IPS-18c (cell line): ENCODE measurements at regions not wholly inside any gene's neighbourhood (a gene's known extent, or its start where the extent isn't known, plus 50 kb on each side); places are given as distances from the start of the nearest gene placed in this dataset.
"Not testable (repeated sequence)": the region's sequence is repeated elsewhere in the genome, so short reads cannot be mapped to it uniquely, and the experiment has no call there.

Experiments
- H3K4me3 ChIP-seq: 2 replicates; pipeline ENCODE4 v1.7.0; 2013; ENCODE audit warnings: low read depth, mild to moderate bottlenecking, low read length, moderate library complexity; ENCODE audit not compliant: insufficient read depth
- H3K9me3 ChIP-seq: one replicate; pipeline ENCODE4 v1.6.1; 2013; ENCODE audit warnings: mild to moderate bottlenecking, low read length, moderate library complexity; ENCODE audit not compliant: control insufficient read depth, insufficient read depth

GRCh38 chr9:65426813-65427212, 141.8 kb upstream of the FOXD4L5 start:
- H3K9me3 ChIP-seq: peaks cover 48% of the 10 kb centered on the region
- H3K4me3 ChIP-seq: not testable (repeated sequence)

DNA sequence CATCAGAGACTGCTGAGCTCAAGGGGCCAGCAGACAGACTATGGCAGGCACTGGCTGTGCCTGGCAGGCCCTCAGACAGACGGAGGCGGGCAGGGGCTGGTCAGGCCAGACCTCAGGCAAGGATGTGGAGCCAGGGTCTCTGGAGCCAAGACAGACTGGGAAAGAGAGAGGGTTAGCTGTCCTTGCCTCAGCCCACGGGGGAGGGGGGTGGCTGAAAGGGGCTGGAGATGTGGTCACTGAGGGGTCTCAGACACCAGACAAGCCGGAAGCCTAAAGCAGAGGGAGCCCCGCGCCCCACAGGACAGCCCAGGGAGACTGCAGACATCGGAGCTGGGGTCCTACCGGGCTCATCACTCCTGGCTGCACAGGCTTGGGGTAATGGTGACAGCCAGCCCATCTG, 141.2 kb upstream of the FOXD4L5 start:
- no peak overlapping the region; the same call in none of the 2 replicates for H3K4me3 ChIP-seq
- peaks cover 47% of the 10 kb centered on the region for H3K9me3 ChIP-seq

GRCh38 chr9:65425183-65425582, 140.2 kb upstream of the FOXD4L5 start:
- H3K4me3 ChIP-seq: not testable (repeated sequence)
- peaks cover 47% of the 10 kb centered on the region for H3K9me3 ChIP-seq

DNA sequence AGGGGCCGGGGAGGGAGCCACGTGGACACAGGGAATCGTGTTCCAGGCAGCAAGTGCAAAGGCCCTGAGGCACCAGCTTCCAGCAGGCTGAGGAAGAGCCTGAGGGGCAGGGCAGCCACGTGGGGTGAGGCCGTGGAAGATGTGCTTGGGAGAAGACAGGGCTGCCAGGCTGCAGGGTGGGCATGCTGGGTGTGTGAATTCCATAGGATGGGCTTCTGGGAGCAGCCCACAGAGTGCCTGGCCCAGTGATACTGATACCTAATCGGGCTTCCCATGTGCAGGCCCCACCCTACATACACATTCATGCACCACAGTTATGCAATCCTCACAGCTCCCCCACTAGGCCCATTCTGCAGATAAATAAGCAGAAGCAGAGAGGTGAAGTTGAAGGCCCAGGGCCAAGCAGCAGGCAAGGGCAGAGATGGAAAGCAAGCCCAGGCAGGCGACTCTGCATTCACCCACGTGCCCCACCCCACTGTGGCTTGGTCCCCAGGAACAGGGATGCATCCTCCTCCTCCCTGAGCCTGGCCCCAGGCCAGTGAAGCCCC, 139.5 kb upstream of the FOXD4L5 start:
- peaks cover 45% of the 10 kb centered on the region for H3K9me3 ChIP-seq
- not testable (repeated sequence) for H3K4me3 ChIP-seq

DNA sequence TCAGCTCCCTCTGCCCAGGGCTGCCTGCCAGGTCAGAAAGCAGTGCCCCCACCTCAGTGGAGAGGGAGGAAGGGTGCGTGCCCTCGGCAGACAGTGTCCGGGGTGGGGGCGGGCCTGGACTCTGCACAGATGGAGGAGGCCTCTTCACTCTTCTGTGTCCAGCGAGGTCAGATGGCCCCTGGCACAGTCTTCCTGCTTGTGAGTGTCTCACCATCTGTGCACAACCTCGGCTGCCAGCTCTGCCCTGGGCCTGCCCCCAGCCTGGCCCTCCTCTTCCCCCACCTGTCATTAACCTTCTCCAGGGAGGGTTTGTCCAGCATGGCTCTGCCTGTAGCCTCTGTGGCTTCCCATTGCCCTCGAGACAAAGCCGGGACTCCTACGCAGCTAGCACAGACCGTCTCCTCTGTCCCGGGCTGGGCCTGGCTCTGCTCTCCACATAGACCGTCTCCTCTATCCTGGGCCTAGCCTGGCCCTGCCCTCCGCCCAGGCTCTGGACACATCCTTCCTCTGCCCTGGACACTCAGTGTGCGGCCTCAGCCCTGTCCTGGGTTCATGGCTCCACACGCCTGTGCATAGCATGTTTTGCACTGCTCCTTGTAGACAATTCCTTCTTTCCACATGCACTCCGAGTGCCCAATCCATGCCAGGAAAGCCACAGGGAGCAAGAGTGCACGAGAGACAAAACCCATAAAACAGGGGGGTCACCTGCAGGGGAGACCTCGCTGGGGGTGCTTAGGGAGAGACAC, 138.9 kb upstream of the FOXD4L5 start:
- H3K9me3 ChIP-seq: peaks cover 41% of the 10 kb centered on the region
- H3K4me3 ChIP-seq: not testable (repeated sequence)

DNA sequence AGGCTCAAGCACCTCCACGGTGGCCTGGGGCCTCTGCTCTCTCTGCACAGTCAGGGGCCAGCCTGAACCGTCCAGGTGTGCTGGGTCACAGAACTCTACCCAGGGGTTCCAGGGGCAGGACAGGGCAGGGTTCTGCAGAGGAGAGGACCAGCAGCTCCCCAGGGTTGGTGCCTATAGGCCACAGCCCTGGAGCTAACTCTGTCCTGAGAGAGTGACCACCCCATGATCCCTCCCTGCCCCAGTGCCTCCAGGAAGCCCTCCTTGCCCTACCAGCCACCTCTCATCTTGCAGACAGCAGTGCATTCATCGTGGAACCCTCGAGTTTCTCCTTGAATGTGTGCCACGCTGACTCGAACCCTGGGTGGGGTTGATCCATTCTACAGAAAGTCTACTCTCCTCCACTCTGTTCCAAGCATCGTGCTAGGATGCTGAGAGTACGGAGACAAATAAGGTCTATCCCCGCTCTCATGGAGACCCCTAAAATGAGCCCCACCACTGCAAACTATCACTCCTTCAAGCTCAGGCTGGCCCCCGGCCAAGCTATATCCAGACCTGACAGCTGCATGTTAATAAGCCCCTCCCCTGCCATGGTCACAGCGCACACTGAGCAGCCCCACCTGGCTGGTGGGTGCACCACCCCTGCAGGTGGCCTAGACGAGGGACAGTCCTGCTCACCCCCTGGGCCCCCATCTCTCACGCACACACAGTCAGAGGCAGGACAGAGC, 138.1 kb upstream of the FOXD4L5 start:
- peaks cover 37% of the 10 kb centered on the region for H3K9me3 ChIP-seq
- not testable (repeated sequence) for H3K4me3 ChIP-seq

DNA sequence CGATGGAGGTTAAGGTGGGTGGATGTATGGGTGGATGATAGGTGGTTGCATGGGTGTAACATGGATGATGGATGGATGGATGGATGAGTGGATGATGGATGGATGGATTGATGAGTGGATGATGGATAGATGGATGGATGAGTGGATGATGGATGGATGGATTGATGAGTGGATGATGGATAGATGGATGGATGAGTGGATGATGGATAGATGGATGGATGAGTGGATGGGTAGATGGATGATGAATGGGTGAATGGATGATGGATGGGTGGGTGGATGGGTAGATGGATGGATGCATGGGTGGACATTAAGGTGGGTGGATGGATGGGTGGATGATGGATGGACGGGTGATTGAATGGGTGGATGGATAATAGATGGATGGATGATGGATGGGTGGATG, 136.5 kb upstream of the FOXD4L5 start:
- peaks cover 35% of the 10 kb centered on the region for H3K9me3 ChIP-seq
- H3K4me3 ChIP-seq: peak overlapping the region; percentile 15; the same call in 1 of the 2 replicates

GRCh38 chr9:65420771-65421170, 135.8 kb upstream of the FOXD4L5 start:
- Histone ChIP-seq H3K4me3 (no peak overlapping the region), H3K9me3 (peaks cover 28% of the 10 kb centered on the region)

- not testable (repeated sequence) for H3K4me3 ChIP-seq
- H3K9me3 ChIP-seq: peaks cover 30% of the 10 kb centered on the region
Observed at GRCh38 chr9:65418966-65419365, 134.0 kb upstream of the FOXD4L5 start.

DNA sequence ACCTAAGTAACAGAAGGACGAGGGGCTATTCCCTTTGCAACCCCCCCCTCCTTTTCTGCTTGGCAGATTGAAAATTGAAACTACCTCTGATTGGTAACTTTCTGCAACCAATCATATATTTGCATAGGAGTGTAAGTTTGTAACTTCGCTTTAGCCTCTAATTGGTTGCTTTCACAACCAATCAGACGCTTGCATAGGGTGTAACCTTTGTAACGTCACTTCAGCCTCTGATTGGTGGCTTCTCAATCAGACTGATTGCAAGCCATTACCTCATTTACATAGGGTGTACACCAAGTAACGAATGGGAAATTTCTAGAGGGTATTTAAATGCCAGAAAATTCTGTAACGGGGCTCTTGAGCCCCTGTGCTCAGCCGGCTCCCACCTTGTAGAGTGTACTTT, 131.9 kb upstream of the FOXD4L5 start:
- not testable (repeated sequence) for H3K4me3 ChIP-seq
- H3K9me3 ChIP-seq: peaks cover 28% of the 10 kb centered on the region

- H3K9me3 ChIP-seq: peaks cover 39% of the 10 kb centered on the region
- H3K4me3 ChIP-seq: not testable (repeated sequence)
Observed at GRCh38 chr9:65414249-65414648, 129.2 kb upstream of the FOXD4L5 start.

GRCh38 chr9:65413371-65413770, 128.4 kb upstream of the FOXD4L5 start:
- not testable (repeated sequence) for H3K4me3 ChIP-seq
- H3K9me3 ChIP-seq: peaks cover 40% of the 10 kb centered on the region

DNA sequence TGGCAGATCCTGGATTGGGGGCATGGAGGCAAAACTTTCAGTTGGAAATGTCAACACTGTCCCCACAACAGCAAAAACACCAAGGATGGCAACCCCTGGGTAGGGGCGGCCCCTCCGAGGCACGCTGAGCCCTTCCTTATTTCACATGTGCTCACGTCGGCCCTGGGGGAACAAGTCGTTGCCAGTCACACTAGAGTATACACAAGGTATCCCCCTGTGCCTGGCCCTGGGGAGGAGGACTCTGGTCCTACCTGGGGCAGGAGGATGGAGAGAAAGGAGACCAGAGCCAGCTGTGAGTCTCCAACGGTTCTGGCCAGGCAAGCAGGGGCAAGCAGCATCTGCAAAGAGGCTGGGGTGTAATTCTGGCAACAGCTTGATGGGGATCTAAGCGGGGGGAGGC, 126.9 kb upstream of the FOXD4L5 start:
- Histone ChIP-seq H3K9me3 (peaks cover 39% of the 10 kb centered on the region), H3K4me3 (no peak overlapping the region)

DNA sequence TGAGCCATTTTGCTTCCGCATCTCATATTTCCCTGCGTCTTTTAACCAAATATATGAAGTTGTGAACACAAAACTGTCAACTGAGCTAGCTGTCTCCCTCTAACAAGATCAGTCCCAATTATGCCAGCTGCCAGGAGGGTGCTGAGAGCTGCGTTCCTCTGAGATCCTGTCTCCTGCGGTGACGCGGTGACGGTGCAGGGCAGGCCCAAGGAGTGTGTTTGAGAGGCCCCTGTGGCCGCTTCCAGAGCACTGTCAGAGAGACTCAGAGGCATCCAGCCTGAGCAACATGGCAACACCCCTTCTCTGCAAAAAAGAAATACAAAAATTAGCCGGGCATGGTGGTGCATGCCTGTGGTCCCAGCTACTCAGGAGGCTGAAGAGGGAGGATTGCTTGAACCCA, 126.3 kb upstream of the FOXD4L5 start:
- H3K4me3 ChIP-seq: no peak overlapping the region

GRCh38 chr9:65410926-65411325, 125.9 kb upstream of the FOXD4L5 start:
- Histone ChIP-seq H3K4me3 (no peak overlapping the region; the same call in 1 of the 2 replicates), H3K9me3 (peaks cover 41% of the 10 kb centered on the region)

More for the DNA sequence above, 126.3 kb upstream of the FOXD4L5 start:
- H3K9me3 ChIP-seq: peaks cover 37% of the 10 kb centered on the region

GRCh38 chr9:65409471-65409980, 124.5 kb upstream of the FOXD4L5 start:
- Histone ChIP-seq H3K4me3 (no peak overlapping the region), H3K9me3 (peaks cover 39% of the 10 kb centered on the region)

GRCh38 chr9:65408806-65409205, 123.8 kb upstream of the FOXD4L5 start:
- H3K9me3 ChIP-seq: peaks cover 37% of the 10 kb centered on the region
- H3K4me3 ChIP-seq: not testable (repeated sequence)

DNA sequence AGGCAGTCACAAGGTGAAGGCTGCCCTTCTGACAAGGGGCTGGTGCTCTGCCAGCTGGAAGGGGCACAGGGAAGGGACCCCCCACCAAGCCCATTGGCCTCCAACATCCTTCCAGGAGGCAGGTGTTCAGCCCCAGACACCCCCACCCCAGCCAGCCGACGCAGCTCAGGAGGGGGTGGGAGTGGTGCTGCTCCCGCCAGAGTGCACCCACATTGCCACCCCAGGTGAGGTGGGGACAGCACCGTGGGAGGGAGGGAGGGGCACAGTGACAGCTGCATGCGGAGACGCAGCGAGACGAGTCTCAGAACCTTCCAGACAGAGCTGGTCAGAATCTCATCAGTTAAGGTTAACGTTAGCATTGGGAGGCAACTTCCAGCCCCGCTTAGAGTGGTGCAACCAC, 121.6 kb upstream of the FOXD4L5 start:
- H3K4me3 ChIP-seq: not testable (repeated sequence)
- peaks cover 26% of the 10 kb centered on the region for H3K9me3 ChIP-seq
